GM21825 (cell line): ENCODE measurements at regions not wholly inside any gene's neighbourhood (a gene's known extent, or its start where the extent isn't known, plus 50 kb on each side); places are given as distances from the start of the nearest gene placed in this dataset.

ENCODE experiments used
- ATAC-seq: cut with Tn5 transposase; IDR thresholded peaks from one replicate; pipeline ENCODE4 v1.9.1; 2021; ENCODE audit warnings: mild to moderate bottlenecking, moderate library complexity; ENCODE audit not compliant: unreplicated experiment

GRCh38 chr12:91387461-91388134, 205.0 kb upstream of the DCN start:
- no peak for ATAC-seq

GRCh38 chr12:91384806-91385205, 202.2 kb upstream of the DCN start:
- ATAC-seq, result no peak

- ATAC-seq, result no peak
Measured at GRCh38 chr12:91384366-91384765, 201.7 kb upstream of the DCN start.

GRCh38 chr12:91383099-91383498, 200.5 kb upstream of the DCN start:
- ATAC-seq, result no peak

- ATAC-seq, result peak; percentile 67
Measured at GRCh38 chr12:91382081-91382543, 199.5 kb upstream of the DCN start.

- ATAC-seq, result peak; percentile 60
Measured at GRCh38 chr12:91381309-91381804, 198.7 kb upstream of the DCN start.

- ATAC-seq, result no peak
Measured at GRCh38 chr12:91380631-91381030, 198.0 kb upstream of the DCN start.

GRCh38 chr12:91379051-91379775, 196.6 kb upstream of the DCN start:
- ATAC-seq, result no peak

GRCh38 chr12:91377436-91377835, 194.8 kb upstream of the DCN start:
- ATAC-seq, result no peak

GRCh38 chr12:91373086-91373485, 190.5 kb upstream of the DCN start:
- ATAC-seq, result no peak

GRCh38 chr12:91370086-91370868, 187.7 kb upstream of the DCN start:
- no peak for ATAC-seq

- ATAC-seq, result no peak
Measured at GRCh38 chr12:91368613-91369012, 186.0 kb upstream of the DCN start.

- no peak for ATAC-seq
Measured at GRCh38 chr12:91367234-91367849, 184.7 kb upstream of the DCN start.

GRCh38 chr12:91364471-91365184, 182.0 kb upstream of the DCN start:
- no peak for ATAC-seq

GRCh38 chr12:91361864-91362263, 179.2 kb upstream of the DCN start:
- no peak for ATAC-seq

GRCh38 chr12:91357381-91357780, 174.8 kb upstream of the DCN start:
- no peak for ATAC-seq

- no peak for ATAC-seq
Measured at GRCh38 chr12:91356405-91356804, 173.8 kb upstream of the DCN start.

- ATAC-seq, result peak; percentile 90
Measured at GRCh38 chr12:91355150-91356006, 172.8 kb upstream of the DCN start.

- no peak for ATAC-seq
Measured at GRCh38 chr12:91353266-91353665, 170.6 kb upstream of the DCN start.
